ENCODE measurements at regions not wholly inside any gene's neighbourhood (a gene's known extent, or its start where the extent isn't known, plus 50 kb on each side); places are given as distances from the start of the nearest gene placed in this dataset.

DNA sequence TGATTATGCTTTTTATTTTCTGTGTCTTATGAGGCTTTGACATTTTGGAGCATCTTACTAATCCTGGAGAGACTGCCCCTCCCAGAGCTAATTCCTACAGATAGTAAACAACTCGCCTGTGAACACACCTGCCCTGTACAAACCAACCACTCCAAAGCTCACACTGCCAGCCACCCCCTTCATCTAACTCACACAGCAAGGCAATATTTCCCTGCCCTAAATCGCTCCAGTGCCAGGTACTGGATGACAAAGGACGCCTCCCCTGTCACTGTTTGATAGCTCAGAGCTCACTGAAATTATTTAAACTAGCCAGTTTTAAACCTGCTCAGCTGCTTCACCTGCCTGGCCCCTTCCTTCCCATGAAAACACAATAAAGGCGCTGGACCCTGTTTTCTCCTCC lies 535.1 kb upstream of the CELF2 start:
- ChIA-PET POLR2A (ENCODE audit: low non-redundant PET) (no interaction called here), CTCF (no interaction called here)
- H3K27ac ChIP-seq, result no peak overlapping the region
- TF ChIP-seq, protein P1, sequence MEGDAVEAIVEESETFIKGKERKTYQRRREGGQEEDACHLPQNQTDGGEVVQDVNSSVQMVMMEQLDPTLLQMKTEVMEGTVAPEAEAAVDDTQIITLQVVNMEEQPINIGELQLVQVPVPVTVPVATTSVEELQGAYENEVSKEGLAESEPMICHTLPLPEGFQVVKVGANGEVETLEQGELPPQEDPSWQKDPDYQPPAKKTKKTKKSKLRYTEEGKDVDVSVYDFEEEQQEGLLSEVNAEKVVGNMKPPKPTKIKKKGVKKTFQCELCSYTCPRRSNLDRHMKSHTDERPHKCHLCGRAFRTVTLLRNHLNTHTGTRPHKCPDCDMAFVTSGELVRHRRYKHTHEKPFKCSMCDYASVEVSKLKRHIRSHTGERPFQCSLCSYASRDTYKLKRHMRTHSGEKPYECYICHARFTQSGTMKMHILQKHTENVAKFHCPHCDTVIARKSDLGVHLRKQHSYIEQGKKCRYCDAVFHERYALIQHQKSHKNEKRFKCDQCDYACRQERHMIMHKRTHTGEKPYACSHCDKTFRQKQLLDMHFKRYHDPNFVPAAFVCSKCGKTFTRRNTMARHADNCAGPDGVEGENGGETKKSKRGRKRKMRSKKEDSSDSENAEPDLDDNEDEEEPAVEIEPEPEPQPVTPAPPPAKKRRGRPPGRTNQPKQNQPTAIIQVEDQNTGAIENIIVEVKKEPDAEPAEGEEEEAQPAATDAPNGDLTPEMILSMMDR (conservative IDR thresholded peaks at IDR 0.05; ENCODE audit: low read depth), result no peak
- DNase-seq (ENCODE audit: low spot score), result no peak

DNA sequence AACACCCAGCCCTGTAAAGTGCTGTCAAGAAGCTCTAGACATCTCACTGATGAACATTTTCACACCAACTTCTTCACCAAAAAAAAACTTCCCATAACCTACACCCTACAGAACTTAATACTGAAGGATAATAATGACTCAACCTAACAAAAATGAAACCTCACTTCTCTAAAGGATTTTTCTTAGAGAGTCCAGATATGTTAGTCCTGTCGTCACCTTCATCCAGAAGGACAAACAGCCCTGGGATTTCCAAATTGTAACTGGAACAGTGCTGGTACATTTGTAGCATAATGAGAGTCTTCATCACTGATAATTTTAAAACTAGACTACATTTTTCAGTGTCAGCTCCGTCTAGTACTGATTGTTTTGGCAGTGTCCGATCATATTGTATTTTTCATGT lies 528.6 kb upstream of the CELF2 start:
- POLR2A ChIA-PET (ENCODE audit: low non-redundant PET), result no interaction called here
- H3K27ac ChIP-seq, result no peak overlapping the region
- DNase-seq (ENCODE audit: low spot score), result no peak
- TF ChIP-seq, protein P1 (conservative IDR thresholded peaks at IDR 0.05; ENCODE audit: low read depth), result no peak
- CTCF ChIA-PET, result no interaction called here

DNA sequence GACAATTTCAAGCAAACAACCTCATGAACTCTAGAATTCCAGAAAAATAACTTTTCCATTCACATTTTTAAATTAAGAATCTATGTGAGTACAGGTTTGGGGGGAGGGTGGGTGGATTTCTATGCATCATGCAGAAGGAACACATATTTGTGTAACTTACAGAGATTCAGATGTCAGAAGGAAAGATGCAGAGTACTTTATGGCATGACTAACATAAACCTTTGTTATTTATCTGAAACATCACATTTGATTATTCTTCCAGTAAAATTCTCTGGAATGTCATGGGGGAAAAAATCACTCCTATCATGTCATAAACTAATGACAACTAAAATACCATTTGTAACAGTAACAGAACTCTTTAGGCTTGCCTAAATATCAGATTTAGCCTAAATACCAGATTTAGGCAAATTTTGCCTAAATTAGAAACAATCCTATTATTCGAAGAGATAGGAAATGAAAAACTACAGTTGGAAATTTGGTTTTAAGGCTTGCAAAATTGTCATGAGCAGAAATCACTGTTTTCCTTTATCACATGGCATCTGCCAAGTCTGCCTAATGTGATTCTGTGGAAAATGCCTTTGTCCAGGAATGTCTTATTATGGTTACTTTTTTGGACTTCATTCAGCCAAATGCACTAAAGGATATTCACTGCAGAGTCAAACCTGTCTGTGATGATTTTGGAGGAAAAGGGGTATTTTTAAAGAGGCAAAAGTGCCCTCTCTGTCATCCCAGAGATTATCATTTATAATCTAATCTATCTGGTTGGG lies 527.7 kb upstream of the CELF2 start:
- no peak for DNase-seq (ENCODE audit: low spot score)
- TF ChIP-seq, protein P1 (conservative IDR thresholded peaks at IDR 0.05; ENCODE audit: low read depth), result no peak
- H3K27ac ChIP-seq, result no peak overlapping the region
- ChIA-PET CTCF (no interaction called here), POLR2A (ENCODE audit: low non-redundant PET) (no interaction called here)

DNA sequence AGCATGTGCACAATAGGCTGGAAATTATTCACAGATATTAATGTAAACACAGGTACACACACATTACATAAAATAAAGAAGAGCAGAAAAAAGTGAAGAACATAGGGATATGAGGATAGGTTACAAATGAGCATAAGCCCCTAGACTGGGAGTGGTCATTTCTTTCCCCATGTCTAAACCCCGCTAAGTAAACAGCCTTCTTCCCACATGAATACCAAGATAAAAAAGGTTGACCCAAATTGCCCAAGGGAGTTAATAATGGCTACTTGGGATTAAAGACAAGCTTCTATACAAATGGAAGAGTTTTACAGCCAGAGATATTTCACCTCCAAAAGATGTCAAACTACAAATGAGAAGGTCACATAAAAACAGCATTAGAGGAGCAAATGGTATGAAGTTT lies 527.1 kb upstream of the CELF2 start:
- H3K27ac ChIP-seq, result no peak overlapping the region
- CTCF ChIA-PET, result no interaction called here
- POLR2A ChIA-PET (ENCODE audit: low non-redundant PET), result no interaction called here
- no peak for DNase-seq (ENCODE audit: low spot score)
- TF ChIP-seq, protein P1 (conservative IDR thresholded peaks at IDR 0.05; ENCODE audit: low read depth), result no peak

DNA sequence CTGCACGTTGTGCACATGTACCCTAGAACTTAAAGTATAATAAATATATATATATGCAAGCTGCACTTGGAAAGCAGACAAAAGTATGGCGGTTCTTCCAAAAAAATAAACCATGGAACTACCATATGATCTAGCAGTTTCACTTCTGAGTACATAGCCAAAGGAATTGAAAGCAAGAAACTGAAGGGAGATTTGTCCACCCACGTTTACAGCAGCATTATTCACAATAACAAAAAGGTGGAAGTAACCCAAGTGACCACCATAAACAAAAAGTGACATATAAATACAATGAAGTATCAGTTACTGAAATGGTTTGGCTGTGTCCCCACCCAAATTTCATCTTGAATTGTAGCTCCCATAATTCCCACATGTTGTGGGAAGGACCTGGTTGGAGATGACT lies 525.3 kb upstream of the CELF2 start:
- ChIA-PET CTCF (interaction anchor here (0.6 kb wide), 1 partner anchor 159 kb away, joined by 4 read pairs; no protein-coding TSS in a partner anchor), POLR2A (ENCODE audit: low non-redundant PET) (no interaction called here)
- TF ChIP-seq, protein P1 (conservative IDR thresholded peaks at IDR 0.05; ENCODE audit: low read depth), result no peak
- DNase-seq (ENCODE audit: low spot score), result no peak
- H3K27ac ChIP-seq, result no peak overlapping the region

DNA sequence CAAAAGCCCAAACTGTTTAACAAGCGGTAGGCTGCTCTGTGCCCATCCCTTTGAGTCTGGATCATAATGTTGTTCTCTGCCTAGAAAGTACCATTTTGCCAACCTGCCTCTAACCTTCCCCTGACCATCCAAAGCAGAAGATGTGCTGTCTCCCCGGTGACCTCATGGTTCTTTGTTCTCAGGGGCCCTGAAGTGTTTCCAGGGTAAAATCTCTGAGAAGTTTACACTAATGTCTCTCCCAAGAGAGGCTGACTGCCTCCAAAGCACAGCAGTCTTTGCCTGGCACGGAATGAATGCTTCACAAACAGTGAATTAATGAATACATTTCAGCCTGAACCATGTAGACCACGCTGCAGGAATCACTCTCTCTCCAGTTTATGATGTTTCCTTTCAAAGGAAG lies 523.8 kb upstream of the CELF2 start:
- TF ChIP-seq, protein P1 (conservative IDR thresholded peaks at IDR 0.05; ENCODE audit: low read depth), result no peak
- CTCF ChIA-PET, result no interaction called here
- H3K27ac ChIP-seq, result no peak overlapping the region
- POLR2A ChIA-PET (ENCODE audit: low non-redundant PET), result no interaction called here
- DNase-seq (ENCODE audit: low spot score), result no peak

Measured in RWPE1 (cell line).